ENCODE measurements at regions not wholly inside any gene's neighbourhood (a gene's known extent, or its start where the extent isn't known, plus 50 kb on each side); places are given as distances from the start of the nearest gene placed in this dataset.

DNA sequence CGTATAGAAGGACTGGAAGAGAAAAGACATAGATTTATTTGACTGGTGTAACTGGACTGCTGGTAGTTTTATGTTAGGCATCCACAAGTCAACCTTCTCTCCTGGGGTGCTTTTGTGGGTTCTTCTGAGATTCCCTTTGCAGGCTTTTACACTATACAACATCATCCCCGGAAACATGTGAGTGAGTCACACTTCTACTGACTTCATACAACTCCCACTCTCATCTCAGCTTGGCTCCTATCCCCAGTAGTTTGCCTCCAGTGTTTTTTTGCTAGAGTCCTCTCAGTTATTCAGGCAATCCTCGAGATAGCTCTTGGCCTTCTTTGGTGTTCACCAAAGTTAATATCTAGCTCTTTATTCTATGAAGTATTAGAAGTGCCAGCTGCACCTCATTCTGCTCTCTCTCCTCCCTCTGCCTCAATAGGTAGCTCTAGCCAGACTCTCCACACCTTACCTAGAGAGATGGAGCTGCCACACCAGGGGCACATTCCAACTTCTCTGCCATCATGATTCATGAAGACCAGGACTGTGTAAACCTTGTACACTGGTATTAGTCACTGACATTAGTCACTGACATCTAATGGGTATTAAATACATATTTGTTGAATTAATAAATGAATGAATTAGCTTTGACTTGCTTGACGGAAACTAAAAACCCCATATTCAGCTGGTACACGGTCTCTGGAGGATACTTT is 281.9 kb downstream of the PPP1R3A start (continued):
- TF ChIP-seq, protein P1, sequence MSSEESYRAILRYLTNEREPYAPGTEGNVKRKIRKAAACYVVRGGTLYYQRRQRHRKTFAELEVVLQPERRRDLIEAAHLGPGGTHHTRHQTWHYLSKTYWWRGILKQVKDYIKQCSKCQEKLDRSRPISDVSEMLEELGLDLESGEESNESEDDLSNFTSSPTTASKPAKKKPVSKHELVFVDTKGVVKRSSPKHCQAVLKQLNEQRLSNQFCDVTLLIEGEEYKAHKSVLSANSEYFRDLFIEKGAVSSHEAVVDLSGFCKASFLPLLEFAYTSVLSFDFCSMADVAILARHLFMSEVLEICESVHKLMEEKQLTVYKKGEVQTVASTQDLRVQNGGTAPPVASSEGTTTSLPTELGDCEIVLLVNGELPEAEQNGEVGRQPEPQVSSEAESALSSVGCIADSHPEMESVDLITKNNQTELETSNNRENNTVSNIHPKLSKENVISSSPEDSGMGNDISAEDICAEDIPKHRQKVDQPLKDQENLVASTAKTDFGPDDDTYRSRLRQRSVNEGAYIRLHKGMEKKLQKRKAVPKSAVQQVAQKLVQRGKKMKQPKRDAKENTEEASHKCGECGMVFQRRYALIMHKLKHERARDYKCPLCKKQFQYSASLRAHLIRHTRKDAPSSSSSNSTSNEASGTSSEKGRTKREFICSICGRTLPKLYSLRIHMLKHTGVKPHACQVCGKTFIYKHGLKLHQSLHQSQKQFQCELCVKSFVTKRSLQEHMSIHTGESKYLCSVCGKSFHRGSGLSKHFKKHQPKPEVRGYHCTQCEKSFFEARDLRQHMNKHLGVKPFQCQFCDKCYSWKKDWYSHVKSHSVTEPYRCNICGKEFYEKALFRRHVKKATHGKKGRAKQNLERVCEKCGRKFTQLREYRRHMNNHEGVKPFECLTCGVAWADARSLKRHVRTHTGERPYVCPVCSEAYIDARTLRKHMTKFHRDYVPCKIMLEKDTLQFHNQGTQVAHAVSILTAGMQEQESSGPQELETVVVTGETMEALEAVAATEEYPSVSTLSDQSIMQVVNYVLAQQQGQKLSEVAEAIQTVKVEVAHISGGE (CRISPR knock-in tag; IDR thresholded peaks at IDR 0.05): no peak
- TF ChIP-seq, protein P2, sequence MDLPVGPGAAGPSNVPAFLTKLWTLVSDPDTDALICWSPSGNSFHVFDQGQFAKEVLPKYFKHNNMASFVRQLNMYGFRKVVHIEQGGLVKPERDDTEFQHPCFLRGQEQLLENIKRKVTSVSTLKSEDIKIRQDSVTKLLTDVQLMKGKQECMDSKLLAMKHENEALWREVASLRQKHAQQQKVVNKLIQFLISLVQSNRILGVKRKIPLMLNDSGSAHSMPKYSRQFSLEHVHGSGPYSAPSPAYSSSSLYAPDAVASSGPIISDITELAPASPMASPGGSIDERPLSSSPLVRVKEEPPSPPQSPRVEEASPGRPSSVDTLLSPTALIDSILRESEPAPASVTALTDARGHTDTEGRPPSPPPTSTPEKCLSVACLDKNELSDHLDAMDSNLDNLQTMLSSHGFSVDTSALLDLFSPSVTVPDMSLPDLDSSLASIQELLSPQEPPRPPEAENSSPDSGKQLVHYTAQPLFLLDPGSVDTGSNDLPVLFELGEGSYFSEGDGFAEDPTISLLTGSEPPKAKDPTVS (IDR thresholded peaks at IDR 0.05; ENCODE audit: low read depth, low read length): no peak
- no peak for TF ChIP-seq SMAD5 (IDR thresholded peaks at IDR 0.05; ENCODE audit: low read depth)
- TF ChIP-seq SUZ12 (IDR thresholded peaks at IDR 0.05; ENCODE audit: unreplicated experiment): no peak
- TF ChIP-seq TCF7 (IDR thresholded peaks at IDR 0.05; ENCODE audit: borderline replicate concordance): no peak
- no peak for TF ChIP-seq CREM (IDR thresholded peaks at IDR 0.05; ENCODE audit: low read depth)
- TF ChIP-seq PML (IDR thresholded peaks at IDR 0.05; ENCODE audit: low read length): no peak
- no peak for TF ChIP-seq STAT1 (conservative IDR thresholded peaks at IDR 0.05)

DNA sequence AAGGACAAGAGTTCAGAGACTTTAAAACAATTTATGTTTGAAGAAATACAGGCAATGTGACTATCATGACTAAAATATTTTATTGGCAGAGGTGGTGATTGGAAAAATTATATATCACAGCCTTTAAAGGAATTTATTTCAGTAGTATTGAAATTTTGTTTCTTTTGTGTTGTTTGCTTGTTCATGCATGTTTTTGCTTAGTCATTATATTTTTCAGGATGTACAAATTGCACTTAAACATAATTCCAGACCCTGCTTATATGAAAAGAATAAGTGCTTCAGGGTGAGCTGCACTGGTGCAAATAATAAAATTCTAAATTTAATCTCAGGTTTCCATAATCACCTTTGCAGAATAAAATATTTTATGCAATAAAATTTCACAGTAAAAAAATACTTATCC is 283.3 kb downstream of the PPP1R3A start:
- H3K4me2 ChIP-seq (ENCODE audit: control insufficient read depth, insufficient read depth): no peak overlapping the region
- H3K36me3 ChIP-seq (ENCODE audit: control insufficient read depth in 2 of 2, insufficient read depth in 2 of 2, low read length in 1 of 2): no peaks in the 10 kb centered on the region
- H3K27me3 ChIP-seq (replicated peaks in 1 of 2; ENCODE audit: control insufficient read depth in 2 of 2, insufficient read depth in 2 of 2, low read length in 1 of 2): no peaks in the 10 kb centered on the region
- no peak overlapping the region for H2AFZ ChIP-seq (ENCODE audit: control insufficient read depth, low read depth, low read length)
- ChIA-PET CTCF (no interaction called here), POLR2A (no interaction called here), RAD21 (ENCODE audit: unreplicated experiment) (no interaction called here), SMC1A (ENCODE audit: uncharacterized antibody, unreplicated experiment) (no interaction called here)
- H3K79me2 ChIP-seq (ENCODE audit: control insufficient read depth, insufficient read depth, low read length): no peaks in the 10 kb centered on the region
- H3K4me1 ChIP-seq (ENCODE audit: control insufficient read depth, insufficient read depth, low read length): no peaks in the 10 kb centered on the region
- ATAC-seq (no peak), FAIRE-seq (no peak), DNase-seq (ENCODE audit: low read depth, low spot score) (no peak)
- TF ChIP-seq CBX5 (IDR thresholded peaks at IDR 0.05; ENCODE audit: low read depth): no peak
- no peak for TF ChIP-seq PML (IDR thresholded peaks at IDR 0.05; ENCODE audit: low read length)
- TF ChIP-seq SP1 (IDR thresholded peaks at IDR 0.05; ENCODE audit: low read depth, low read length): no peak
- no peaks in the 10 kb centered on the region for H3K9me3 ChIP-seq (replicated peaks; ENCODE audit: control insufficient read depth, insufficient read depth, low read length)
- intact Hi-C loops (cut with micrococcal nuclease; ENCODE audit: unreplicated experiment) (no loop called here), in situ Hi-C loops (cut with MboI) (no loop called here)
- no peaks in the 10 kb centered on the region for H4K20me1 ChIP-seq (ENCODE audit: control insufficient read depth, insufficient read depth)
- no peak overlapping the region for H3K4me3 ChIP-seq
- H3K9ac ChIP-seq (ENCODE audit: control insufficient read depth, insufficient read depth, low read length): no peak overlapping the region
- no peak overlapping the region for H3K27ac ChIP-seq (ENCODE audit: control insufficient read depth, insufficient read depth)
- no TSS peak for BruUV-seq (replicated peaks)
